ENCODE measurements at regions not wholly inside any gene's neighbourhood (a gene's known extent, or its start where the extent isn't known, plus 50 kb on each side); places are given as distances from the start of the nearest gene placed in this dataset.
"Not testable (repeated sequence)": the region's sequence is repeated elsewhere in the genome, so short reads cannot be mapped to it uniquely, and the experiment has no call there.

GRCh38 chr3:115397433-115397832 lies 225.9 kb upstream of the GAP43 start:
- DNase-seq, result no peak

GRCh38 chr3:115398506-115398905 lies 224.8 kb upstream of the GAP43 start:
- no peak for DNase-seq

- DNase-seq, result no peak
Measured at GRCh38 chr3:115399750-115400149, 223.6 kb upstream of the GAP43 start.

- DNase-seq, result no peak
Measured at GRCh38 chr3:115401298-115401697, 222.0 kb upstream of the GAP43 start.

GRCh38 chr3:115401851-115402501 lies 221.3 kb upstream of the GAP43 start:
- DNase-seq, result no peak

- DNase-seq, result no peak
Measured at GRCh38 chr3:115402651-115403050, 220.7 kb upstream of the GAP43 start.

GRCh38 chr3:115403786-115404185 lies 219.5 kb upstream of the GAP43 start:
- no peak for DNase-seq

GRCh38 chr3:115409596-115409995 lies 213.7 kb upstream of the GAP43 start:
- DNase-seq, result no peak

GRCh38 chr3:115414610-115415009 lies 208.7 kb upstream of the GAP43 start:
- not testable (repeated sequence) for DNase-seq

- no peak for DNase-seq
Measured at GRCh38 chr3:115415246-115415996, 207.9 kb upstream of the GAP43 start.

- no peak for DNase-seq
Measured at GRCh38 chr3:115418583-115418982, 204.7 kb upstream of the GAP43 start.

GRCh38 chr3:115420086-115420485 lies 203.2 kb upstream of the GAP43 start:
- no peak for DNase-seq

- no peak for DNase-seq
Measured at GRCh38 chr3:115423170-115423569, 200.1 kb upstream of the GAP43 start.

GRCh38 chr3:115428841-115429240 lies 194.5 kb upstream of the GAP43 start:
- DNase-seq, result no peak

- no peak for DNase-seq
Measured at GRCh38 chr3:115436767-115437301, 186.5 kb upstream of the GAP43 start.

- DNase-seq, result no peak
Measured at GRCh38 chr3:115438799-115439198, 184.5 kb upstream of the GAP43 start.

GRCh38 chr3:115445559-115445958 lies 177.8 kb upstream of the GAP43 start:
- DNase-seq, result no peak

GRCh38 chr3:115448851-115449250 lies 174.5 kb upstream of the GAP43 start:
- DNase-seq, result no peak

- DNase-seq, result no peak
Measured at GRCh38 chr3:115450036-115450435, 173.3 kb upstream of the GAP43 start.

GRCh38 chr3:115464036-115464435 lies 159.3 kb upstream of the GAP43 start:
- no peak for DNase-seq

- DNase-seq, result no peak
Measured at GRCh38 chr3:115469649-115470048, 153.7 kb upstream of the GAP43 start.

- DNase-seq, result no peak
Measured at GRCh38 chr3:115470254-115470653, 153.1 kb upstream of the GAP43 start.

GRCh38 chr3:115475178-115476041 lies 147.9 kb upstream of the GAP43 start:
- DNase-seq, result peak in 1 of 2 experiments; percentile 16

All from cerebellar nuclear complex (tissue), 1 donor.